GM18498 (cell line): ENCODE measurements at regions not wholly inside any gene's neighbourhood (a gene's known extent, or its start where the extent isn't known, plus 50 kb on each side); places are given as distances from the start of the nearest gene placed in this dataset.

Experiments used
- ATAC-seq: cut with Tn5 transposase; IDR thresholded peaks from one replicate; pipeline ENCODE4 v1.9.1; 2021; ENCODE audit warnings: mild to moderate bottlenecking, moderate library complexity; ENCODE audit not compliant: unreplicated experiment

DNA sequence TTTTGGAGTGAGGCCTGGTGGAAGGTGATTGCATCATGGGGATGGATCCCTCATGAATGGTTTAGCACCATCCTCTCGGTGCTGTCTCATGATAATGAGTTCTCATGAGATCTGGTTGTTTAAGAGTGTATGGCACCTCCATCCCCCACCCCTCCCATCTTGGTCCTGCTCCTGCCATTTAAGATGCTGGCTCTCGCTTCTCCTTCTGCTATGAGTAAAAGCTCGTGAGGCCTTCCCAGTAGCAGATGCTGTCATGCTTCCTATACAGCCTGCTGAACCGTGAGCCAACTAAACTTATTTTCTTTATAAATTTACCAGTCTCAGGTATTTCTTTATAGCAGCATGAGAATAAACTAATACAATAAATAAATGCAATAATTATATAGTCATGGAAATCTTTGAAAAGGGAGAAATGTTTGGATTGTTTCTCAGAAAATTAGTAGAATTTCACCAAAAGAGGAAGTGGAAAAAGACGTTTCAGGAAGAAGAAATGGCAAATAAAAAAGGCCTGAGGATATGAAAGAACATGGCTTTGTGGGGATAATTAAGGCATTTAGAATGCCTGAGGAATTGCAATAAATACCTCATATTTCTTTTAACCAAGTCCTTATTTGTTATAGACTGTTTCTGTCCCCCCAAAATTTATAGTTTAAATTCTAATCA, 451.2 kb upstream of the ADGRL4 start:
- no peak for ATAC-seq

DNA sequence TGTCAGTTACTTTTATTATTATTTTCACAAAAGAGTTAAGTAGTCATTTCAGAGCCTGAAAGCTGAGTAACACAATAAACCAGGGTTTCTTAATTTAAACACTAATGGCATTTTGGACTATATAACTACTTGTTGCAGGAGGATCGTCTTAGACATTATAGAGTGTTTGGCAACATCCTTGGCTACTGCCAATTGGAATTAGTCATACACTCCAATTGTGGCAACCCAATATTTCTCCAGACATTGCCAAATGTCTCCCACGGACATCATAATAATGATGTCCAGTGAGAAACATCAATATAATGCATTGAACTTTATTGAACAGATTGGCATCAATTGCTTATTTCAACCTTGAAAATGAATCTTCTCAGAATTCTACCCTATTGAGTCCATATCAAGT, 441.9 kb upstream of the ADGRL4 start:
- no peak for ATAC-seq

DNA sequence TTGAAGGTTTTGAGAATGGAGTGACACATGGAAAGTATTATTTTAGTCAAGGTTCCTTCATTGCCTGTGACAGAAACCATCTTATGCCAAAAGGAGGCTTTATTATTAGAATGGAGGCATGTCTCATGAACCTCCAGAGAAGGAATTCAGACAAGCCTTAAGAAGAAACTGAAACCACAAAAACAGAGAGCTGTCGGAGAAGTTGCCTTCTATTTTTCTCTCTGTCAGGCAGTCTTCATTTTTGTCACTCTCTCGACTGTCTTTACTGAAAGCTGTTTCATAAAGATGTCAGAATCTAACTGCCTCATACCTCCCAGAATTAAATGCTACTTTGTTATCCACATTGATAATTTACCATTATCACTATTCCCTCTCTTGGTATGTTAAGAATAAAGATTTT, 434.7 kb upstream of the ADGRL4 start:
- ATAC-seq: no peak

DNA sequence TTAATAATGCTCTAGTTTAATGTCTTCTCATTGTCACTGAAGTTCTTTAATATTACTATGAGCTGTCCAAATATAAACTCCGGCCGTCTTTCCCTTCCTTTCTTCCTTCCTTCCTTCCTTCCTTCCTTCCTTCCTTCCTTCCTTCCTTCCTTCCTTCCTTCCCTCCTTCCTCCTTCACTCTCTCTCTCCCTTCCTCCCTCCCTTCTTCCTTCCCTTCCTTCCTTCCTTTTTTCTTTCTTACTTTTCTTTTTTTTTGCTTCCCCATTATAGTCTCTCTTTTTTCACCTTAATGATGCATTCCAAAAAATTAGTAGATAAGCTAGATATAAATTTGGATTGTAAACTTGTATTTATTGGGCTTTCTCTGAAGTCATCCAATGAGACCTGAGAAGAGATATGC, 431.0 kb upstream of the ADGRL4 start:
- ATAC-seq: no peak

DNA sequence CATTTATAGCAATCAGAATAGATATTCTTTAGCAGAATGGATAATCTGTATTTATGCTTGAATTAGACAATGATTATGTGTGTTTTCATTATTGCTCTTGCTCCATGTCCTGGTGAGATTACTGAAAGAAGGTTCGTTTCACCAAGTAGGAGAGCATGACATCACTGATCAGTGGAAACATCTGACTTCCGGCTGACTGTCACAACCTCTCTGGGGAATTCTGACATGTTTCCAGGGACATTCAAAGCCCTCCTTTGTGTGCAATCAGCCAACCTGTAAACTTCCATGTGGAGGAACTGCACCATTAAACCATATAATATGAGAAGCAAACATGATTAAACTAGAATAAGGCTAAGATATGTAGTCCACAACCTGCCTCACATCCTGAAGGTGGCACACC, 424.8 kb upstream of the ADGRL4 start:
- no peak for ATAC-seq

DNA sequence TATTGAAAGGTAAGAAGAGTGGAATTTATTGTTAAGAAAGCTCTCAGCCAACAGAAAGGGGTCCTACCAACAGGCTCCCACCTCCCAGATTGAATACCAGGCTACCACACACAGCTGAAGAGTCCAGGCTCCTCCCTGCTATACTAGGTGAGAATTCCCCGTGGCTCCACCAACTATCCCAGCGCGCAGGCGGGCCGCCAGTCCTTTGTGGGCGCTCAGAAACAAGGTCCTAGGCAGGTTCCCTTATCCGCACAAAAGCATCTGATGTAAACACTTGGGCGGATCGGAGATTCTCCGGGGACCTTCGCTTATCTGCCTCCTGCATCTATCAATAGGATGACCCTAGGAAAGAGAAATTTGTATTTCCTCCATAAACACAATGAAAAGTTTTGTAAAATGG, 423.9 kb upstream of the ADGRL4 start:
- ATAC-seq: no peak

DNA sequence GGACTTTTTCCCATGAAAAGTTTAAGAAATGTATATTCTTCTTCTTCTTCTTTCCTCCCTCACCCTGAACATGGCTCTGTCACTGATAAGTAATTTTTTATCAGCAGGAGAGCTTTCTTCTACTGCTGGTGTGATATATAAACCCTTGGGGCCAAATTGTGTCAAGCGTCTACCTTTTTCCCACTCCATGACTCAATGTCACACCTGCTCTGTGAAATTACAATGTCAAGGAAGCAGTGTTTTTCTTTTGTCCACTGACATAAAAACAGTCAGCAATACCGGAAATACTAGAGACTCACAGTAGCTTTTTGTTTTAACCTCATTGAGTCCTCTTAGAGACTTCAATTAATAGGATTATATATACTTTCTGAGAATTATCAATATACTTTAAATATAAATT, 416.2 kb upstream of the ADGRL4 start:
- ATAC-seq: no peak

DNA sequence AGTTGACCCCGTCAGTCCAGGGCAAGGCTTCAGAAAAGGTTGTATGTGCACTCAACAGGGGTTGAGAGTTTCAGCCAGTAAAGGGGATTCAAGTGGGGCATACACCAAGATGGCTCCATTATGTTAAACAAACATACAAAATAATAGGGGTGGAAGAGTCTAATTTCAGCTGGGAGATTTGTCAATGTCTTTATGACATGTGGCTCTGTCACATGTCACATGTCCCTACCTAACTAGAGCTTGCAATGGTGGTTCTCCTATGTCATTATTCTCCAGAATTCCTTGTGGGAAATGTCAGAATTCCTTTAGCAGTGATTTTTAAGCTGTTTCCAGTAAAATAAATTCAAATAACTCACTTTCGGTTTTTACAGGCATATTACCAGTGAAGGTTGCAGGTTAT, 392.0 kb upstream of the ADGRL4 start:
- ATAC-seq: no peak

DNA sequence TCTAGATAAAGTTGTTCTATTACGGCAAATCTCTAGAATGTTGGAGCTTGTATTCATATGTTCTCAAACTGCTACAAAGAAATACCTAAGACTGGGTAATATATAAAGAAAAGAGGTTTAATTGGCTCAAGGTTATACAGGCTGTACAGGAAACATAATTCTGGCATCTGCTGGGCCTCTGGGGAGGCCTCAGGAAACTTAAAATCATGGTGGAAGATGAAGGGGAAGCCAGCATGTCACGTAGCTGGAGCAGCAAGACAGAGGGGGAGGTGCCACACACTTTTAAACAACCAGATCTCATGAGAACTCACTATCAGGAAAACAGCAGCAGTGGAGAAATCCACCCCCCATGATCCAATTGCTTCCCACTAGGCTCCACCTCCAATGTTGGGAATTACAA, 390.4 kb upstream of the ADGRL4 start:
- no peak for ATAC-seq

DNA sequence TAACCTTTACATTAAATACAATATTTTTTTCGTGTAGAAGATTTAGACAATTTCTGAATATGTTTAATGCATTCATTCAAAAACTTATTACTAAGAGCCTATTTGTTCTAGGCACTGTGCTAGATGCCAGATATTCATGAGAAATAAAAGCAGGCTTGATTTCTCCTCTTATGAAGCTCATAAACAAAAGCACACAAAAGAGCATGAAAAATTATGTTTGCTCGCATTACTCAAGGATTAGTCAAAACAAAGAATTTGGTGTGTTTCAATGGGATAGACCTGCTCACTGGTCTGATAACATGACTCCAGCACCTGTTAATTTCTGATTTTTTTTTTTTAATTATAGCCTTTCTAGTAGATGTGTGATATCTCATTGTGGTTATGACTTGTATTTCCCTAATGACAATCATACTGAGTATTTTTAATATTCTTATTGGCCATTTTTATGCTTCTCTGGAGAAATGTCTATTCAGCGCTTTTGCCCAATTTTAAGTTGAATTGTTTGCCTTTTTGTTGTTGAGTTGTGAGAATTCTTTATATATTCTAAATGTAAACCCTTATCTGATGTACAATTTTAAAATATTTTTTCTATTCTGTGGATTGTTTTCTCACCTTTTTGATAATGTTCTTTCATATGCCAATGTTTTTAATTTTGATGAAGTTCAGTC, 382.3 kb upstream of the ADGRL4 start:
- no peak for ATAC-seq

DNA sequence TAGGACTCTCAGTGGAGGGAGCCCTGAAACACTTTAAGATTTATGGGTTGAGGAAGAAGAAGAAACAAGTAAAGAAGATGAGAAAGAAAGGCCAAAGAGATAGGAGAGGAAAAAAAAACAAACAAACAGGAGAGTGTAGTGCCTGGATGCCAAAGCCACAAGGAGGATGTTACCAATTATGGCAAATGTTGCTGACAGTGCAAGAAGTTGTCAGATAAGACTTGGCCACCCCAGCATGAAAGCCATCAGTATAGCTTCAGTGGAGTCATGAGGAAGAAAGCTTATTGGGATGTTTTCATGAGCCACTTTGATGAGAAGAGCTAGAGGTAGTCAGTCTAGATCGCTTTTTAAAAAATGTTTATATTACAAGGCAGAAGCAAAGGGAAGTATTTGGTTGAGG, 380.2 kb upstream of the ADGRL4 start:
- ATAC-seq: no peak

DNA sequence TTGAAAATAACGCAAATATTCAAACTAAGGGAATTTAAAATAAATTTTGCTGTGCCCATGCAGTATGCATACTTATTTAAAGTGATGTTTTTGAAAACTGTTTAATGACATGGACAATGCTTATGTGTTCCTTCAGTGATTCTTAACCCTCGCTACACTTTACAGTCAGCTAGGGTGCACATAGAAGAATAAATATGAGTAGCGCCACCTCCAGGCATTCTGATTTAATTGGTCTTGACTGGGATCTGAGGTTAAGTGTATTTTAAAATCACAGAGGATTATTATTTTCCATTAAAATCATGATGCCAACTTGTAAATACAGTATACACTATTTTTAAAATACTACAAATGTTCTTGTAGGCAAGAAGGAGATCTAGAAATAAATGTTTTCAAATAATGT, 373.5 kb upstream of the ADGRL4 start:
- no peak for ATAC-seq

DNA sequence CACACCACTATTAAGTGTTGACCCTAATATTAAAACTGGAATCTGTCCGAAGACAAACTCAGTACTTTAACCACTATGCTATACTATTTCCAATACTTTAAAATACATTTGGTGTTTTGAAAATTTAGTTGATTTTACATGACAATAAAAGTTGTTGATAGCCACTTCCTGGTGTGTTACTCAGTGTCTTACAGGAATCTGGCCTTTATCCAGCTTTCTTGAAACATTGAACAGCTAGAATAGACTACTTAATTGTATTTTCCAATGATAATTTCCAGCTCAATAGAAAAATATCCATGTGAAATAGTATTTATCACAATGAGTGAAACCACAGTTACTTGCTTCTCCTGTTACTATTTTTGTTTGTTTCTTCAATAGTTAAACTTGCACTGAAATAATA, 369.6 kb upstream of the ADGRL4 start:
- ATAC-seq: no peak

DNA sequence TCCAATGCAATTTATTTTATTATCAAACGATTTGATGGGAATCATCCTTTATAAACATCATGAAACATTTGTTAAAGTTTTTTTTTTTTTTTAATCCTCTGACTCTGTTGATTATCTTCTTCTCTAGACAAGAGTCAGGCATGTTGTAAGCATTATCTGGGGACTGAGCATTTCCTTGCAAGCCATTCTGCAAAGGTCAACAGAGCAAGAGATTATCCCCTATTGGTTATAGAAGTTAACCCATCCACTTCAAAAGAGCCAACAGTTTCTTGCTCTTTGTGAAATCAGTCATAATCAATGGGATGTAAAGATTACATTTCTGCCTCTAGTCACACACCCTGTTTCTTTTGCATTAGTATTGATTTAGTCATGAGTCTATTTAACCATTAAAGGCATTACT, 368.8 kb upstream of the ADGRL4 start:
- ATAC-seq: no peak

DNA sequence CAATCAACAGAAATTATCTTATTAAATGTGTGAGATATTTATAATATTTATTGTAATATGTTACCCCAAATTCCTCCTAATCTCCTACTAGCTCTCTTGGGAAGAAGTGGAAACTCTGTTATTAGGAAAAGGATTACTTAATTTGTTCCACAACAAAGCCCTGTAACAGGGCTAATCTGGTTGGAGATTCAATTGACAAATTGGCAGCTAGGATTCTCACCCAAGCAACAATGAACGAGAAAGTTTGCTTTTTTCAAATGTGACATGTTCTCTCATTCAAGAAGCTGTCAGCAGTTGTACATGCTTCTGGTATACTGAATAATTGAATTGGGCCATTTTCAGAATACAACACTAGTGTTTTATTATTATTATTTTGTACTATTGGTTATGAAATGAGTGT, 367.9 kb upstream of the ADGRL4 start:
- no peak for ATAC-seq

DNA sequence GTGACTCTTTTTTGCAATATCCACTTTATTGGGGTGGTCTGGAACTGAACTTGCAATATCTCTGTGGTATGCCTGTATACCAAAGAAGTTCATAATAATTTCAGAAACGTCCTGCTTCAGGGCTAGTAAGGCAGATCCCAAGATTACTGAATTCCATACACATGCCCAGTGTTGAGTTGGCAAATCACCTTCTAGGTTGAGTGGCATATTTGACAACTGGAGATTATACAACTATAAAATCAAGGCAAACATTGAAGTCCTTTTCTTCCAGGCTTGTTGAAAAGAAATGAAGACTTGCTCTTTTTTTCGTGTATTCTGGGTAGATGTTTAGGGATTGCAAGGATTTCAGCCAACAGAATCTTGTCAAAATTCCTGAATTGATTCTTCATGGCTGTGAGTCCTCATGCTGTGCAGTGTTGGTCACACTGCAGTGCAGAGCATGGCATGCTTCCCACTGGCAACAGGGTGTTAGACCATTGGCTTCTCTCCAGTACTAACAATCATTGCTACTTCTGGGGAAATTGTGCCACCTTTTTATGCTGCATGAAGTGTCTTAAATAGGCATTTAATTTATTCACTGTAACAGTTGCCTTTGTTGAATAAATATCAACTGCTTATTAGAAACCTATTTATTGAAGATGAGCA, 367.1 kb upstream of the ADGRL4 start:
- no peak for ATAC-seq

DNA sequence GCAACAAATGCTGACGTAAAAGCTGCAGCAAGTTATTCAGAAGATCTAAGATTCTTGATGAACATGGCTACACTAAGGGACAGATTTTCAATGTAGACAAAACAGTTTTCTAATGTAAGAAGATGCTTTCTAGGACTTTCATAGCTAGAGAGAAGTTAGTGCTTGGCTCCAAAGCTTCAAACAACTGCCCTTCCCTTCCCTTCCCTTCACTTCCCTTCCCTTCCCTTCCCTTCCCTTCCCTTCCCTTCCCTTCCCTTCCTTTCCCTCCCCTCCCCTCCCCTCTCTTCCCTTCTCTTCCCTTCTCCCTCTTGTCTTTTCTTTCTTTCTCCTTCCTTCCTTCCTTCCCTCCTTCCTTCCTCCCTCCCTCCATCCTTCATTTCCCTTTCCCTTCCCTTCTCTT, 365.3 kb upstream of the ADGRL4 start:
- ATAC-seq: no peak

DNA sequence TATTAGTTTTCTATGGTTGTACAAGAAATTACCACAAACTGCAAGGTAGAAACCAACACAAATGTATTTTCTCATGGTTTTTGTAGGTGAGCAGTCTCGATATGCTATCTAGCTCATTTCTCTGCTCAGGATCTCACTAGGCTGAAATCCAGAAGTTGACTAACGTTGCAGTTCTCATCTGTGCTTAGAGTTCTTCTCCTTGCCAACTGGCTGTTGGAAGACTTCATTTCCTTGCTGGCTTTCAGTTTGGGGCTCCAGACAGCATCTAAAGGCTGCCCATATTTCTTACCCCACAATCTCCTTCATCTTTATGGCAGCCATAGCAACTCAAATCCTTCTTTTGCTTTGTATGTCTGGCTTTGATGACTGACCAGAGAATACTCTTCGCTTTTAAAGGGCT, 362.6 kb upstream of the ADGRL4 start:
- no peak for ATAC-seq

DNA sequence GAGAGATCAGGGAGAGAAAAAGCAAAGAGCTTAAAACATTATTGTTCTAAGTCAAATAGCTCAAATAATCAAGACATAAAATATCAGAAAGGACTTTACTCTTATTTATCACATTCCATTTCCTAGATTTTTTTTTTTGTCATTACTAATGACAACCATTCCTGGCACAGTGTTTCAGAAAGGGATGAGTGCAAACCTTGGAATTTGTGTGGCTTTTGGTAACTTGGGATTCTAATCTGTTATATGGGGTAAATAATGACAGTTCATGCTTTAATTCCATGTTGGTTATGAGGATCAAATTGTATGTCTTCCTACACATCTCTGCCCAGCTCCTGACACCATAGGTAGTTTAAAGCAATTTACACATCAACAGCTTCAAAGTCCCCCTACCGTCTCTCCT, 358.4 kb upstream of the ADGRL4 start:
- no peak for ATAC-seq

DNA sequence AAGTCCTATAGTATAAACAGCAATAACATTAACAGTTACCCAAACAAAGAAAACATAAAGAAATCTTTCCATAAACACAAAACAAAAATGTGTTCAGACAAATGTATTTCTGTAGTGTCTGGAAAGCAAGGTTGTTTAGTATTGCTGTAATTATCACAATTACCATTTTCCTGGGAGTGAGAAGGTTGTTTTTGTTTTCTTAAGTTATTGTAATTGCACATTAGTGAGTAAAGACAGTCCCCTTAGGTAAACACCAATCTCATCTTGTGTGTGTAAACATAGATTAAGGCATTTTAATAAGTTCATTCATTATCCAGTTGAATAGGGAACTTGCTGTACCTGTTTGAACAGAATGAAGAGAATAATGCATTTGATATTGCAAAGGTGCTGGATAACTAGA, 356.9 kb upstream of the ADGRL4 start:
- no peak for ATAC-seq

DNA sequence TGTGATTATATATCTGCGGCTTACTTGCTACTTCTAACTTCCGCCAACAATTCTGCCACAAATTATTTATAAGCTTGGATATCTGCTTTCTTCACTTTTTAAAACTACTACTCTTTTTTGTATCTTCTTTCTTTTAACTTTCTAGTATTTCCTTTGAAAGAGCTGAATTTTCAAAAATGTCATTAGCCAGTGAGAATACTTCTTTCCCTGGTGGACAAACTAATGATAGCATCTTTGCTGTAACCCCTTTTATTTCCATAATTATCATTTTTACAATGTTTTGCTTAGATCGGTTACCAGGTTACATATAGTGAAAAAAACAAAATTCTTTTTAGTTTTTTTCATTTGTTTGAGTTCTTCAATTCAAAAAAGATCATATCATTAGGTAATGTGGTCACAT, 355.9 kb upstream of the ADGRL4 start:
- no peak for ATAC-seq

DNA sequence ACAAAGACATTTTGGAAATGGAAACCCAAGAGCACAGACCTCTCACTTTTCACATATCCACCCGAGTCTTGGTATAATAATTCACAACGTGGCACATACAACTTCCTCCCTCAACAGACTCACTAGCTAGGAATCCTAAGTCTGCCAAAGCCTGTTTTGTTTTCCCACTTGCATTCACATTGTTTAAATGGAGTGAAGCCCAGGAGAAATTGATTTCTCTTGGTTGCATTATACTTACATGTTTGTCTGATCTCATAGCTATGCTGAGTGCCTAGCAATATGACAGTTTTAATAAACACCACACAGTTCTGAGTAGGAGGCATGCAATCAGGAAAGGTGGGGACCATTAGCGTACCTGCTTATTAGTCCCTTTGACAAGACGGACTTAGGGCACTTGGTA, 348.6 kb upstream of the ADGRL4 start:
- ATAC-seq: no peak

DNA sequence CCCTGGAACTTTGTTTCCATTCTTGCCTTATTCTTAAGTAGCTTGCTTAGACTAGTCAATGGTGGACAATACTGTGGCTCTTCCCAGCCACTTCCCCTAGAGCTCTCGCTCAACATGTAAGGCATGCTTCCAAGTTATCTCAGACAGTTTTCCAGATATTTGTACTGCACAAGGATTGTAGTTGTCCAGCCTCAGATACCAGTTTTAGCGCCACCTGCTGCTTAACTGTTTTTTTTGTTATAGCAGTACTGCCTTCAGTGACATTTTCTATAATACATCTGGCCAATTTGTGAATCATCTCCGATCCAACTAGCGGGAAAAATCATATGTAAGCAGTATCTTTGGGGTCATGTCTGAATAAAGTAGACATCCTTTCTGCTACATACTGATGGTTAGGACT, 346.7 kb upstream of the ADGRL4 start:
- no peak for ATAC-seq
